ENCODE measurements at regions not wholly inside any gene's neighbourhood (a gene's known extent, or its start where the extent isn't known, plus 50 kb on each side); places are given as distances from the start of the nearest gene placed in this dataset.

DNA sequence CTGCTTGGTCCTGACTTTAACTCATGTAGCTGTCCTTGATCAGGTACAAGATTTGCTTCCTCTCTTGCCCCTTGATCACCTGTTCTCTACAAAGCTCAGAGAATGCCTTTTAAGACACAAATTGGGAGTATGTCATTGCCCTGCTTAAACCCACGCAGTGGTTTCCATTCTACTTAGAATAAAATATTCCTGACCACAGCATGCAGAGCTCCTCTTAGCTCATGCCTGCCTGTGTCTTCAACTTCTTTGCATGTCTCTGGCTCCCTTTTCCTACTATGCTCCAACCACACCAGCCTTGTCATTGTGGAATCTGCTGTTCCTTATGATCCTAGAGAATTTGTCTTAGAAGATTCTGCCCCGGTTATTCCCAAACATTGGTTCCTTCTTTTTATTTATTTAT, 393.1 kb downstream of the RRAGC start:
- Histone ChIP-seq H2BK15ac (ENCODE audit: low read depth, low read length) (no peak overlapping the region), H3K4me1 (ENCODE audit: insufficient read depth, low read length) (peaks cover 6% of the 10 kb centered on the region; the same call in 1 of the 2 replicates), H2BK12ac (ENCODE audit: insufficient read length, low read depth, low read length) (no peak overlapping the region), H4K8ac (replicated peaks; ENCODE audit: insufficient read length, low read depth, low read length) (no peak overlapping the region), H3T11ph (ENCODE audit: low read length) (no peak overlapping the region), H3K23ac (ENCODE audit: insufficient read length, low read depth, low read length) (no peak overlapping the region), H3K18ac (ENCODE audit: insufficient read length, low read depth, low read length) (no peak overlapping the region), H4K20me1 (ENCODE audit: control insufficient read depth, insufficient read depth, insufficient read length) (no peaks in the 10 kb centered on the region), H2AK5ac (ENCODE audit: insufficient read length, low read length) (no peak overlapping the region), H3K9me3 (ENCODE audit: control insufficient read depth, low read depth, low read length) (no peaks in the 10 kb centered on the region), H3K4ac (ENCODE audit: low read depth, low read length) (no peak overlapping the region), H2BK20ac (ENCODE audit: low read depth, low read length, poor library complexity, severe bottlenecking) (no peak overlapping the region), H3K79me1 (ENCODE audit: insufficient read depth, low read depth, low read length, poor library complexity, severe bottlenecking) (no peaks in the 10 kb centered on the region), H2AFZ (ENCODE audit: low read length) (no peak overlapping the region), H4K5ac (ENCODE audit: insufficient read length, low read depth, low read length) (no peak overlapping the region), H3K23me2 (ENCODE audit: insufficient read length, low read depth, low read length, poor library complexity, severe bottlenecking) (no peaks in the 10 kb centered on the region), H3K4me2 (ENCODE audit: insufficient read depth, insufficient read length, low read length) (no peak overlapping the region), H2BK120ac (ENCODE audit: low read depth, low read length, poor library complexity, severe bottlenecking) (no peak overlapping the region), H4K91ac (ENCODE audit: insufficient read length, low read depth, low read length) (no peak overlapping the region), H3K79me2 (ENCODE audit: insufficient read depth, low read length) (no peaks in the 10 kb centered on the region), H3K9ac (ENCODE audit: extremely low read depth, insufficient read length, low read length) (no peak overlapping the region), H3K27me3 (ENCODE audit: insufficient read depth, low read length) (no peaks in the 10 kb centered on the region), H3K27ac (ENCODE audit: insufficient read length, low read depth, low read length) (no peak overlapping the region), H3K56ac (ENCODE audit: insufficient read length, low read depth, low read length) (no peak overlapping the region), H3K14ac (ENCODE audit: insufficient read depth, low read length) (no peak overlapping the region), H2BK5ac (ENCODE audit: insufficient read length, low read length) (no peak overlapping the region)
- peaks cover 9 to 13% of the 10 kb centered on the region in 2 experiments for H3K9me3 Mint-ChIP-seq
- TF ChIP-seq, protein P1, sequence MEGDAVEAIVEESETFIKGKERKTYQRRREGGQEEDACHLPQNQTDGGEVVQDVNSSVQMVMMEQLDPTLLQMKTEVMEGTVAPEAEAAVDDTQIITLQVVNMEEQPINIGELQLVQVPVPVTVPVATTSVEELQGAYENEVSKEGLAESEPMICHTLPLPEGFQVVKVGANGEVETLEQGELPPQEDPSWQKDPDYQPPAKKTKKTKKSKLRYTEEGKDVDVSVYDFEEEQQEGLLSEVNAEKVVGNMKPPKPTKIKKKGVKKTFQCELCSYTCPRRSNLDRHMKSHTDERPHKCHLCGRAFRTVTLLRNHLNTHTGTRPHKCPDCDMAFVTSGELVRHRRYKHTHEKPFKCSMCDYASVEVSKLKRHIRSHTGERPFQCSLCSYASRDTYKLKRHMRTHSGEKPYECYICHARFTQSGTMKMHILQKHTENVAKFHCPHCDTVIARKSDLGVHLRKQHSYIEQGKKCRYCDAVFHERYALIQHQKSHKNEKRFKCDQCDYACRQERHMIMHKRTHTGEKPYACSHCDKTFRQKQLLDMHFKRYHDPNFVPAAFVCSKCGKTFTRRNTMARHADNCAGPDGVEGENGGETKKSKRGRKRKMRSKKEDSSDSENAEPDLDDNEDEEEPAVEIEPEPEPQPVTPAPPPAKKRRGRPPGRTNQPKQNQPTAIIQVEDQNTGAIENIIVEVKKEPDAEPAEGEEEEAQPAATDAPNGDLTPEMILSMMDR (conservative IDR thresholded peaks at IDR 0.05), result no peak
- H3K27ac Mint-ChIP-seq, result no peak overlapping the region
- H3K27me3 Mint-ChIP-seq (ENCODE audit: low read depth), result no peaks in the 10 kb centered on the region
- no peak for DNase-seq
- no peak overlapping the region for H3K4me3 Mint-ChIP-seq
- H3K36me3 Mint-ChIP-seq (ENCODE audit: insufficient read depth in 1 of 3, low read depth in 3 of 3), result peaks cover 0 to 12% (median 6%) of the 10 kb centered on the region in 3 experiments; a peak in 4 of 7 replicates
- peaks cover 17 to 25% of the 10 kb centered on the region in 2 experiments for H3K4me1 Mint-ChIP-seq
- no CpG with 5 or more reads among the region's 2 CpGs for WGBS (ENCODE audit: extremely low coverage, insufficient read length, low lambda C conversion rate)

All from H9 (cell line).